NB4 (cell line): ENCODE measurements at regions not wholly inside any gene's neighbourhood (a gene's known extent, or its start where the extent isn't known, plus 50 kb on each side); places are given as distances from the start of the nearest gene placed in this dataset.

ENCODE experiments used
- DNase-seq: peaks from one replicate; pipeline ENCODE4 v3.0.0; 2010; ENCODE audit warnings: low read depth
- H3K4me3 ChIP-seq: one replicate; pipeline ENCODE4 v1.5.1; 2011; ENCODE audit warnings: mild to moderate bottlenecking, low read depth, low read length, moderate library complexity
- MAX ChIP-seq: IDR thresholded peaks from 2 replicates; pipeline ENCODE4 v1.6.1; 2011; ENCODE audit warnings: low read depth, low read length
- MYC ChIP-seq: IDR thresholded peaks from 2 replicates; pipeline ENCODE4 v1.6.1; 2011; ENCODE audit warnings: low read depth, low read length
- POLR2A ChIP-seq: IDR thresholded peaks from 2 replicates; pipeline ENCODE4 v1.6.1; 2011; ENCODE audit warnings: mild to moderate bottlenecking; ENCODE audit not compliant: insufficient read length; ENCODE audit errors: extremely low read depth
- TF ChIP-seq, protein P1 (sequence below): IDR thresholded peaks from one replicate; pipeline ENCODE4 v1.5.1; 2012; ENCODE audit warnings: low read depth, low read length

DNA sequence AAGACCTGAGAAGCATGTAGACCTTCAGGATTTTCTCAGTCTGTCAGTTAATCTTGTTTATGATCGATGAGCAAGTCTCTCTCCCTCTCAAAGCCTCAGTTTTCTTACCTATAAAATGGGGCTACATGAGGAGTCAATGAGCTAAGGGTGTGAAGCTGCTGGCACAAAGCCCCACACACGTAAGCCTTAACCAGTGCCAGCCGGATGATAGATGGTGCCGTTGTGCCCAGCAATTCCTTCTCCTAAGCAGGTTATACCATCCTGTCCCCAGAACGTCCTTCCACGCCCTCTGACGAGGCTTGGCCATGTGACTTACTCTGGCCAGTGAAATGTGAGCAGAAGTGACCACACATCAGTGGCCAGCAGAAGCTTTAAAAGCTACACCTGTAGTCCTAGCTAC, 179.0 kb downstream of the C9orf50 start:
- TF ChIP-seq POLR2A = no peak
- no peak for TF ChIP-seq MYC
- no peak for TF ChIP-seq MAX
- TF ChIP-seq, protein P1, sequence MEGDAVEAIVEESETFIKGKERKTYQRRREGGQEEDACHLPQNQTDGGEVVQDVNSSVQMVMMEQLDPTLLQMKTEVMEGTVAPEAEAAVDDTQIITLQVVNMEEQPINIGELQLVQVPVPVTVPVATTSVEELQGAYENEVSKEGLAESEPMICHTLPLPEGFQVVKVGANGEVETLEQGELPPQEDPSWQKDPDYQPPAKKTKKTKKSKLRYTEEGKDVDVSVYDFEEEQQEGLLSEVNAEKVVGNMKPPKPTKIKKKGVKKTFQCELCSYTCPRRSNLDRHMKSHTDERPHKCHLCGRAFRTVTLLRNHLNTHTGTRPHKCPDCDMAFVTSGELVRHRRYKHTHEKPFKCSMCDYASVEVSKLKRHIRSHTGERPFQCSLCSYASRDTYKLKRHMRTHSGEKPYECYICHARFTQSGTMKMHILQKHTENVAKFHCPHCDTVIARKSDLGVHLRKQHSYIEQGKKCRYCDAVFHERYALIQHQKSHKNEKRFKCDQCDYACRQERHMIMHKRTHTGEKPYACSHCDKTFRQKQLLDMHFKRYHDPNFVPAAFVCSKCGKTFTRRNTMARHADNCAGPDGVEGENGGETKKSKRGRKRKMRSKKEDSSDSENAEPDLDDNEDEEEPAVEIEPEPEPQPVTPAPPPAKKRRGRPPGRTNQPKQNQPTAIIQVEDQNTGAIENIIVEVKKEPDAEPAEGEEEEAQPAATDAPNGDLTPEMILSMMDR = no peak
- no peak for DNase-seq
- H3K4me3 ChIP-seq = no peak overlapping the region

DNA sequence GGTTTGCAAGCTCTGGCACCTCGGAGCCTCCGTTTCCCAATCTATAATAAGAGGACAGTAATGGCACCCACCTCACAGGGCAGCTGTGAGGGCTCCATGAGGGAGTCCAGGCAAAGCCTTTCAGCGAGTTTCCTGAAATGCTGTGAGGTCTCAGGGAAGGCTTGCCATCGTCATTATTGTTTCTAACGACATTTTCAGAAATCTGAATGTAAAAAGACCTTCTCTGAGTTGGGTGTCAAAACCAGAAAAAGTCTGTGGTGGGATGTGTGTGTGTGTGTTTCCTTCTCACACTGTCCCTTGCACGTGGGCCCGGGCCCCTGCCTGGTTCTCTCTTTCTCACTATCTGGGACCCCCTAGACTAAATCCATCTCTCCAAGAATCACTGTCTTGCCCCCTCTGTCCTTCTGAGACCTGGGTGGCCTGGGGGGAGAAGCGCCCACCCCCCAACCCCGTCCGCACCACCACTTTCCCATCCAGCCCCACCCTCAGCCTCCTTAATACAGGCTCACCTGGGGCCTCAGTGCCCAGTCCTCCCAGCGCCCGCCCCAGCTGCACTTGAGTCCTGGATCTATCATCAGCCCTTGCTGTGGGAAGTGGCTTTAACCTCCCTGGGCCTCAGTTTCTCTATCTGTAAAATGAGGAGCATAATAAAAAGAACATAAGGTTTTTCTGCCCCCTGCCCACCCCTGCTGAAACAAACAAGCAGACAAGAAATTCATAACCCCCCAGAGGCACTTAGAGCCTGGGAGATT, 180.3 kb downstream of the C9orf50 start:
- TF ChIP-seq, protein P1 = no peak
- no peak for TF ChIP-seq MAX
- no peak for TF ChIP-seq POLR2A
- TF ChIP-seq MYC = no peak
- H3K4me3 ChIP-seq = no peak overlapping the region
- no peak for DNase-seq

DNA sequence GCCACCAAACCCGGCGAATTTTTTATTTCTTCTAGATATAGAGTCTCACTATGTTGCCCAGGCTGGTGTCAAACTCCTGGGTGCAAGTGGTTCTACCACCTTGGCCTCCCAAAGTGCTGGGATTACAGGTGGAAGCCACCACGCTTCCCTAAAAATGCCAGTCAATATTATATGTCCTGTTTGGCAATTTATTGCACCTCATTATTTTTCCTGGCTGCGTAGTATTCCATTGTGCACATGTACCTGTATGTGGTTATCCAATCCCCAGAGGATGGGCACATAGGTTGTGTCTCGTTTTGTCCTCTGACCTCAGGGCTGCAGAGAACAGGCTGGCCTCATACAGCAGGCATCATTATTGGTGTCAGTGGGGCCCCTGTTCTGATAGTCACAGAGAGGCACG, 181.7 kb downstream of the C9orf50 start:
- no peak overlapping the region for H3K4me3 ChIP-seq
- no peak for TF ChIP-seq MYC
- TF ChIP-seq, protein P1 = no peak
- no peak for TF ChIP-seq POLR2A
- TF ChIP-seq MAX = no peak
- DNase-seq = no peak

- TF ChIP-seq, protein P1 = no peak
- TF ChIP-seq MYC = no peak
- TF ChIP-seq POLR2A = no peak
- no peak for TF ChIP-seq MAX
- no peak overlapping the region for H3K4me3 ChIP-seq
- DNase-seq = no peak
These were observed 183.1 kb downstream of the C9orf50 start for GRCh38 chr9:129437626-129438323.

GRCh38 chr9:129436751-129437625, 183.9 kb downstream of the C9orf50 start:
- peak; percentile 48 for DNase-seq
- TF ChIP-seq MYC = no peak
- TF ChIP-seq MAX = no peak
- TF ChIP-seq, protein P1 = no peak
- TF ChIP-seq POLR2A = no peak
- H3K4me3 ChIP-seq = no peak overlapping the region
